Hematopoietic multipotent progenitor cell treated with erythropoietin and hydrocortisone succinate and interleukin-3 and kit ligand, for 6 days (in vitro differentiated cells): ENCODE measurements at regions not wholly inside any gene's neighbourhood (a gene's known extent, or its start where the extent isn't known, plus 50 kb on each side); places are given as distances from the start of the nearest gene placed in this dataset.

Experiments used
- DNase-seq: peaks from one replicate; pipeline ENCODE4 v3.0.0-alpha.2; 2015

DNA sequence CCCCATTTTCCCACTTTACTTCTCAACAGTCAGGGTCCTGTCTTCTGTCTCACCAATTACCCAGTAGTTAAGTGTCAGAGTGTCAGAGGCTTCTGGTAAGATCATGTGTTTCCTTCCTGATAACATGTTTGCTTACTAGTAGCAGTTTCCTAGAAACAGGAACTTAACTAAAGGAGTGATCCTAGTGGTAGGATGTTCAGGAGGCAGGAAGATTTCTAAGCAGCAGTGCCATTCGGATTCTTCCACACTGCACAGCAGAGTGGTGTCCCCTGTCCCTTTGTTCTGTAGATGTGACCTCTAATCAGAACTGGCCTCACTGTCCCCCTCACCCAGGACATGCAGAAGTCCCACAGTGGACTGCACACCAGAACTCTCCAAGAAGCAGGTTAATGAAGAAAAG, 221.8 kb upstream of the OSR1 start:
- DNase-seq = no peak

DNA sequence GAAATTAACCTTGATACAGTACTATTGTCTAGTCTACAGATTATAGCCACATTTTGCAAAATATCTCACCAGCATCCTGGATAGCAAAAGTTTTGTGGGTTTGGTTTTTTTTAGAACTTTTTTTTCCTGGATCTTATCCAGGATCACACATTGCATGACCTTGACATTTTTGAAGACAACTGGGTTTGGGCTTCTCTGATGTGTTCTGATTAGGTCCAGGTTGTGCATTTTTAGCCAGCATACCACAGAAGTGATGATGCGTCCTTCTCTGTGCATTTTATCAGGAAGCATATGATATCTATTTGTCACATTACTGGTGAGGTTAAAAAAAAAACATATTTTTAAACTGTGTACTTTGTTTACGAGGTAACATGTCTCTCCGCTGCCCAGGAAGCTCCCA, 221.0 kb upstream of the OSR1 start:
- no peak for DNase-seq

DNA sequence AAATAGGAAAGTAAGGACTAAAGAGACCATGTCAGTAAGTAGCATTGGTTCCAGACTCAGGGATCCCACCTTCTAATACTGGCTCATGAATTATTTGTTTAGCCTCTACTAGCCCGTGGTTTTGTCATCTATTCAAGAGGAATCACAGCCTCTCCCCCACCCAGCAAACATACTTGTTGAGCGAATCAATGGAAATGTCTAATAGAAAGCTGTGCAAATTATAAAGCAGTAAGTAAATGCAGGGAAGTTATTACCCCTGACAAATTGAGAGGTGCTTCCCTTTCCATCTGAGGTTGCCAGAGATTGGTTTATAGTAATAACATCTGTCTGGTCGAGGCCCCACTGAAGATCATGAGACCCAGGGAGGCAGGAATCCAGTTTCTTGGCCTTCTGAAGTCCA, 219.3 kb upstream of the OSR1 start:
- DNase-seq = no peak

DNA sequence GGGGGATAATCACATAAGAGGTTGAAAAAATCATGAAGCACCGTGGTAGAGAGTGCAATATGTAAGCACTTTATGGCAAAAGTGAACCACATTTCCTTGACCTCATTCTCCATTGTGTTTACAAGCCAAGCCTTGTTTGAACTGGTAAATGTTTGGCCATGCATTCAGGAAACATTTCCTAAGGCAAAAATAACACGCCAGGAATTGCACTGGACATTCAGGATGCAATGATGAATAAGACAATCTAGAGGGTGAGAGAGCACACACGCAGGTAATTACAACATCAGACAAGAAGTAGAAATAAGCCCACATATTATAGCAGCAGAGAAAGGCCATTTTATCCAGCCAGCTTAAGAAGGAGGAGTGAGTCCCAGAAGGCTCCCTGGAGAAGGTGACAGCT, 218.0 kb upstream of the OSR1 start:
- DNase-seq = no peak

DNA sequence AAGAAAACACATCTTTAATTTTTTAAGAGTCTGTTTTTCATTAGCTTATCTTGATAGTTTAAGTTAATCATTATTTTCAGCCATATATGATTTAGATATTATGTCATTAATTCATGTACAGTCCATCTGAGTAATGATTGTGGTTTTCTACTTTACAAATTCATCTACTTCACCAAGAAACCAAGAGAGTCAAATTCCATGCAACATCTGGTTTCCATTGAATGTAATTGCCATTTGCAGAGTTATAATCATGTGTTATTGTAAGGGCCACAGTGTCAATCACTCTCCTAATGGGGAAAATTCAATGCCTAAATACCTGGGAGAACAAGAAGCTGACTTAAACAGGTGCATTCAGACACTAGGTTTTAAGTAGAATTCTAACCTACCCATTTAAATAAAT, 217.2 kb upstream of the OSR1 start:
- DNase-seq = no peak

DNA sequence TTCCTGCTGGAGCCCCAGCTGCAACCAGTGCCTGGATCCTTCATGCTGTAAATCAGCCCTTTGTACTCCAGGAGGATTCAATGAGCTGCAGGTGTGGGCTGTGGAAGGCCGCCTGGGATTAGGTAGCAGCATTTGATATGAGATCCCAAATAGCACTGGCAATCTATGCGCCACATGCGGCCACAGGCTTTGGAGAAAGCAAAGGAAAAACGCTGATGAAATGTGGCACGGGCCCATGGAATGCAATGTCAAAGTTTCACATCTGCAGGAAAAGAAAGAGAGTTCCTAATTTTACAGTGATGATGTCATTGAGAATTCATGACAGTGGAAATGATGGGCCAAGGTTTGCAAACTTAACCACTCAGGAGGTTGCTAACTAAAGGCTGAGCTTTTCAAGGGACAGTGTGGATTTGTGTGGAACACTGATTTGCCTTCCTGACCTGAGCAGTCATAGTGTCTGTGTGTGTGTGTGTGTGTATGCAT, 216.4 kb upstream of the OSR1 start:
- no peak for DNase-seq

DNA sequence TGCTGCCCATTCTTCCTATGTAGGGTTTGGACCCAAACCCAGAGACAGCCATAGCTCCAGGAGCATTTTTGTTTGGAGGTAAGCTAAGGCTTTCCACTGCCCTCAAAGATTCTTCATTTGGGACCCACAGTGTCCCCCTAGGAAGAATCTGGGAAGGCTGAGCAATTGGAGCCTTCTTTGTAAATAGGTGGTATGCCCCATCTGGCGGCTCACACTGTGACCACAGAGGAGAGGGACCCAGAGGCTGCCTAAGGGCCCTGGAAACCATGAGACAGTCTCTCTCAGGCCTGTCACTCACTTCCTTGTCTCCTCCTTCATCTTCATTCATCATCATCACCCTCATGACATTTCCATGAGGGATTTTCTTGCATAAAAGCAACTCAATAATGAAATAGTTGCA, 215.4 kb upstream of the OSR1 start:
- no peak for DNase-seq

DNA sequence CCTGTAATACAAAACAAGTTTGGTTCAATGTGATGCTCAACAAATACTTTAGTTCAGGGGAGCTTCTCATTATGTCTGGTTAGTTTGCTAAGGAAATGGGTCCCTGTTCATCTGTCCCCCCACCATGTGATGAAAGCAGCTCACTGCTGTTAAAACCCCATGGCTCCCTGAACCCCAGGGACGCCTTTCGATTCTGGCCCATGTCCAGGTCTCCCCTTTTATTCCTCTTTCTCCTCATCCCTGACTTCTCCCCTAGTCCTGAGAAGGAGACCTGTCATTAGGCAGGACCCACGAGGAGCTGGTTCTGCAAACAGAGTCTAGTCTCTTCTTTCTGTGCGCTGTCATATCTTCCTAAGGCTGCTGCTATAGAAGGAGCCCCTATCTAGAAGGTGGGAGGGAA, 213.3 kb upstream of the OSR1 start:
- no peak for DNase-seq

DNA sequence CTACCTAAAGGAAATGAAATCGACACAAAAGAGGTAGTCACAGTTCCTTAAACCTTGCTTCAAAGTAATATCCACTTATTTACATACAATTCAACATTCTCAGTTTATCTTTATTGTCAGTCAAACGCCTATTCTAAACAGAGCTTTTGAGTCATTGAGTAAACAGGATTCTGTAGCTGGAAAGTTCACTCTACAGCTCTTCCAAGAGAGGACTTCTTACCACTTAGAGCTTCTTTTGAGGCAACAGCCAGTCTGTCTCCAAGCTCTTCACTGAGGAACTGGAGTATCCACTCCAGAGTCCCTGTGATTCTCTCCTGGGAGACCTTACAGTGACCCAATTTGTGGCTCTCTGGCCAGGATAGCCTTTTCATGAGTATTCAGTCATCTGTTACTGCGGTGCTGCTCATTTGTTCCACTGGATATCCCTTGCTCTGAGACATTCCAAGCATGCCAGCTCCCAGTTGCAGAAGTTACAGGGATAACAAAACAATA, 210.9 kb upstream of the OSR1 start:
- DNase-seq = no peak

DNA sequence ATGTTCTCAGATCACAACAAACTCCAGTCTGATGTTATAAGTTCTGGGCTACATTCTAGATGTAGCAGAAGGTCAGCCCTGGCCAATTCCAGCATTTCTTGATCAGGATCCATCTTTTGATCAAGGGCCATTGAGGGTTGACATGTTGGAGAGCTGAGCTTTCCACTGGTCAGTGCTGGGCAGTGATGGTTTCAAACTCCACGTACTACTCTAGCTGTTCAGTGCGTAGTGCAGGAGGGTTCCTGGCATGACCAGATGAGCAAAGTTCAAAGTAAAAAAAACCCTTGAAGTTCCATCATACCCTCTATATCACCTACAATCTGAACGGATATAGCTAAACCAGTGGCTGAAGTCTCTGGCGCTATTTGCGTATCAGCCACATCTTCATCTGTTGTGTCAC, 210.4 kb upstream of the OSR1 start:
- no peak for DNase-seq

DNA sequence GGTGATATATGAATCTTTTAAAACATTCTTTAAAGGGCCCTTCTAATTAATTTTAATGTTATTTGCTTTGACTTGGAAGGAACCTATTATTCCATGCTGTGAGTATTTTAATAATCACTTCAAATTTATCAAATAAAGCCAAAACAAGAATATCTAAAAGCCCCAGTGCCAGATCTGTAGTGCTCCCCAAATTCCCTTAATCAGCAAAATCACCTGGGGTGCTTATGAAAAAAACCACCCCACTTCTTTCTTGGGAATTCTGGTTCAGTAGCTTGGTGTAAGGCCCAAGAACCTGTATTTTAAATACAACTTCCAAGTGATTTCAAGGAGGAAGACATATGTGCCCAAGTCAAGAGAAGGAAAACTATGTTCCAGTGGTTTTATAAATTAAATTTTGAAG, 202.4 kb upstream of the OSR1 start:
- no peak for DNase-seq

DNA sequence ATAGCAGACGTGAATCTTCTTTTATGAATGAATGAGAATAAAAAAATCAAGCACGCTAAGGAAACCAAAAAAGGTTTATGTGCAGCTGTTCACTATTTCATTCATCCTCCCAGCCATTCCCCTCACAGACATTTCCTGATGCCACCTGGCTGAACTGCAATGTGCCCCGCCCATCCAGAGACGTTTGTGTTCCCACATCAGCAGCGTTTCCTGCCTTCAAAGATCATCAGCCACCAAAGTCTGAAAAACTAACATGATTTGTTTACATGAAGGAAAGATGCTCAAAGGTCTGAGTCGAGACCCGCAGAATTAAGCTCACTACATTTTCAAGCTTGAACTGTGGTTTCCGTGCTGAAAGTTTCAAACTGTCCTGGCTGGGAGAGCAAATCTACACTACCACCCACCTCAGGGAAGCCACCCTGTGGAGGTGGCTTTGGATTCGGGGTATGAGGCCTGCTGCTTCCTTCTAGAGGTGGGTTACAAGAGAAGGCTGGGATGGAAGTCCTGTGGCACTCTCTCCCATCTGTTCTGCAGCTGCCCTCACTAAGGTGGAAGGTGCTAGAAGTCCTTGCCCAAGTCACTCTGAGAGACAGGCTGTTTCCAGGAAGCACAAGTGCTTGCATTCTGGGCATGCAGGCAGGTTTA, 201.3 kb upstream of the OSR1 start:
- no peak for DNase-seq

DNA sequence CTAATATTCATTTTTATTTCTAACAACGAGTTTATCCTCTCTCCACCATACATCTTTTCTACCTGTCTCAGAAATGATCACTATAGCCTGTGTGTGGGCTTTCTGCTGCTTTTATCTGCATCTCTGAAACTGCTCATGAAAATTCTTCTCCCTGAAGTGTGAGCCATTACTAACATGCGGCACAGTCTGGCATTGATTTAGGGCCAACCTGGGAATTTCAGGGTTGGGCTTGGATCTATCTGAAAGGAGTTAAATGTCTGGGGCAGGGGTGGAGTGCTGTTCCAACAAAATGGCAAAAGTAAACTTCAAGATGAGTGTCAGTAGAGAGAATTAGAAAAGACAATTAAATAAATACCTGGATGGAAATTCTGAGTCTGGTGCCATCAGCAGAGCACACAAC, 198.2 kb upstream of the OSR1 start:
- no peak for DNase-seq

DNA sequence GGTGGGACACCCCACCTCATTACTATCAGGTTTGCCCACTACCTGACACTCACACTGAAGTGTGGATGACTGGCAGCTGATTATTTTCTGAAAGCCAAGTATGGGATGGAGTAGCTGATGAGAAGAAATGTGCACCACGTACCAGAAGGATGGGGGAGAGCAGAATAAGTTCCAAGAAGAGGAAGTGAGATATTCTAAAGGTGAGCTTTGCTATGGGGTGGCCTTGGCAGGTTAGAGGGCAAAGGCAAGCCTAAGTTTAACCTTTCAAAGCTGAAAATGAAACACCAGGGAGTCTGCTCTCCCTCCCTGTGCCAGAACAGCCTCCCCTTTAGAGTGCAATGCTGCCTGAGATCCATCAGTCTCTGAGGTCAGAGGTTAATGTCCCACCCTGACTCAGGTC, 196.1 kb upstream of the OSR1 start:
- DNase-seq = no peak

DNA sequence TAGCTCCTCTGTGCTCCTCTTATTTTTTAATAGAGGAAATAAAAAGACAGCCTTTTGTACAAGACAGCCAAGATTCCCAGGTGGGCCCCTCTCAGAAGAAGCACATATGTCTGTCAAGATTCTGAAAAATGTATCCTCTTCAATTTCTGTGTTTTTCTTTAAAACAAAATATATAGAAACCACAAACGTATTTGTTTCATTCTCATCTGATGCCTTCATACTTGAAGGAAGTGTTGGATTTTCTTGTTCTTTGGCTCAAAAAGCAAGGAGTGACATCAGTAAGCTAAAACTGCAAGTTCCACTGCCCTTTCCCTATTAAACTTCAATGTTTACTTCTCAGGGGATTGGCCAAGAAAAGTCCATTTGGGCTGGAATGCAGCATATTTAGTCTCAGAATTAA, 193.8 kb upstream of the OSR1 start:
- no peak for DNase-seq

DNA sequence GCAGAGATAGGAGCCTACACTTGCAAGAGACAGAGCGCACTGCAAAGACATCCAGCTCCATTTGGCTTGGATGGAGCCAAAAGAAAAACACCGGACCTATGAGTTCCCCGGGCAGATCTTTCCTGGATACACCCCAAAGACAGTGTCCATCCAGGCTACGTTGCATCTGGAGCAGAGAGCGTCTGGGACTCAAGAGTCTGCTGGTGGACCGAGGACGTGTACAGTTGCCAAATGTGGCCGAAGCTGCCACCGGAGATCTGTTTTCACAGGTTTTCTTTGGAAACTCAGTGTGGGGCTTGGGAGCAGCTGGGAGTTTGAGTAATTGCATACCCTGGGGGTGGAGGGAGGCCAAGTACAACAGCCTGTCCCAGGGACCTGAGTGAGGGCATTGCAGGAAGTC, 192.3 kb upstream of the OSR1 start:
- DNase-seq = no peak

DNA sequence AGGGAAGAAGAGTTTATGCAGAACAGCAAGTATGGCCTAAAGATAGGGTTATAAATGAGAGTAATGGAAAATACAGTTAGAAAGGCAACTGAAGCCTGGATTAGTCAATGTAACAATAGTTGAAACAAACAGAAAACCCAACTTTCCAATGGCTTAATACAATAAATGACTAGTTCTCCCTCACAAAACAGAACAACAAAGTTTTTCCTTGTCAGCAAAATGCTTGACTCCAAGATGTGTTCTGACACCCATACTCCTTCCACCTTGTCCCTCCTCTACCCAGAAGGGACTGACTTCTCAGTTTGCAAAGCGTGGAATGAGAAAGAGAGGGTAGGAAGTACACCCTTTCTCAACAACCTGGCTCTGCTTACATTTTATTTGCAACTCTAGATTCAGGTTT, 191.4 kb upstream of the OSR1 start:
- DNase-seq = no peak

DNA sequence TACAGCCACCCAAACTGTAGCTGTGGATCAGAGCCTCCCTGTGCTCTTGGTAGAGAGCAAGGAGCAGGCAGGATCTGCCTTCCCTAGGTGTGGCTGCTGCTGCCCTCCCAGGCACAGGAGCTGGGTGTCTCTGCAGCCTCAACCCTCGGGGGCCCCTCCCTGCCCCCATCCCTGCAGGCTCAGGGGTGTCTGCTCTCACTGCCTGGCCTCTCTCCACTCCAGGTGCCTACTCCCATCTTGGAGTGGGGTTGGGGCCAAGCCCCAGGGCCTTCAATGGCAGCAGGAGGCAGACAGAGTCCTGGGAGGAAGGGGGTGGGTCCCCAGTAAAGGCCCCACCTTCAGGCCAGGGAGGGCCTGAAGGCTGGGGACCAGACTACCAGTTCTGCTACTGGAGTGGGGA, 189.7 kb upstream of the OSR1 start:
- DNase-seq = no peak

DNA sequence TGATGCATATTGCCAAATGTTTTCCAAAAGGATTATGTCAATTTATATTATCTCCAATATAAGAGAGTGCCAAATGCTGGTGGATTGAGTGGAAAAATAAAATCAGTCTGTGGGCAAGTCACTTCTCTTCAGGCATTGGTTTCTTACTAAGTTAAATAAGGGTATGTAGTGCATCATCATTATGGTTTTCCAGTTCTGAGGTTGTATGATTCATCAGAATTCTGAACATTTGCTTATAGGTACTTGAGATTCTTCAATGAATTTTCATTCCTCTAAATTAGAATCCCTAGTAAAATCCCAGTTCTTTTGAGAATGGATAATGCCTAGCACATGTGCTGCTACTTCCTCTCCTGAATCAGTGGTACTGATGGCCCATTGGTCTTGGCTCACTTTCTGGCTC, 188.9 kb upstream of the OSR1 start:
- no peak for DNase-seq

DNA sequence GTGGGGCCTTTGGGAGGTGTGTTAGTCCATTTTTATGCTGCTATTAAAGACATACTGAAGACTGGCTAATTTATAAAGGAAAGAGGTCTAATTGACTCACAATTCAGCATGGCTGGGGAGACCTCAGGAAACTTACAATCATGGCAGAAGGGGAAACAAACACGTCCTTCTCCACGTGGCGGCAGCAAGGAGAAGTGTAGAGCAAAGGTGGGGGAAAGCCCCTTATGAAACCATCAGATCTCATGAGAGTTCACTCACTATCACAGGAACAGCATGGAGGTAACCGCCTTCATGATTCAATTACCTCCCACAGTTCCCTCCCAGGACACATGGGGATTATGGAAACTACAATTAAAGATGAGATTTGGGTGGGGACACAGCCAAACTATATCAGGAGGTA, 187.1 kb upstream of the OSR1 start:
- no peak for DNase-seq

DNA sequence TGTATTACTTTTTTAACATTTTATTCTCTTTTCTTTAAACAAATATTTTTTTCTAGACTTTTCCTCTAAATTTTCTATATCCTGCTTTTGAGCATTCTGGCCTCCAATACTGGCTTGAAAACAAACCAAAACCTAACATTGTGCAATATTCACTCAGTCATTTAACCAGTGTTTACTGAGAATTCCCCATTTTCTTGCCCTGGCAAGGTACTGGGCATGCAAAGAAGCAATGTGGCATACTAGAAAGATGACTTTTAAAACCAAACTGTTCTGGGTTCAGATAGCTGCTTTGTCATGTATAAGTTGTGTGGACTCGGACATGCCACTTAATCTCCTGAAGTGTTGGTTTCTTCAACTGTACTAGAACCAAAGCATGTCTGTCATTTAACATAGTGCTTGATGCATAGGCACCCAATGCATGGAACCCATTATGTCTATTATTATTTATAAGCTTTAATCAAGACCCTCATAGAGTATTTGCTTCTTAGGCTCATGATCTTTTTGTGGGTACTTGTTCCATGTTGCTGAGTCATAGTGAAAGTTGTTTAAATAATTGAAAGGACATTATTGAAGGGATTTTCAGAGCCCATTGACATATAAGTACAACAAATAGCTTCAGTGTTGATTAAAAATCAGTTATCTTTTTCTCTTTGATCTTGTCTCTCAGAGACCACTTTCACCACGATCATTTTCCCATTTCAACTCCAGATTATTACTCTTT, 185.4 kb upstream of the OSR1 start:
- DNase-seq = no peak

DNA sequence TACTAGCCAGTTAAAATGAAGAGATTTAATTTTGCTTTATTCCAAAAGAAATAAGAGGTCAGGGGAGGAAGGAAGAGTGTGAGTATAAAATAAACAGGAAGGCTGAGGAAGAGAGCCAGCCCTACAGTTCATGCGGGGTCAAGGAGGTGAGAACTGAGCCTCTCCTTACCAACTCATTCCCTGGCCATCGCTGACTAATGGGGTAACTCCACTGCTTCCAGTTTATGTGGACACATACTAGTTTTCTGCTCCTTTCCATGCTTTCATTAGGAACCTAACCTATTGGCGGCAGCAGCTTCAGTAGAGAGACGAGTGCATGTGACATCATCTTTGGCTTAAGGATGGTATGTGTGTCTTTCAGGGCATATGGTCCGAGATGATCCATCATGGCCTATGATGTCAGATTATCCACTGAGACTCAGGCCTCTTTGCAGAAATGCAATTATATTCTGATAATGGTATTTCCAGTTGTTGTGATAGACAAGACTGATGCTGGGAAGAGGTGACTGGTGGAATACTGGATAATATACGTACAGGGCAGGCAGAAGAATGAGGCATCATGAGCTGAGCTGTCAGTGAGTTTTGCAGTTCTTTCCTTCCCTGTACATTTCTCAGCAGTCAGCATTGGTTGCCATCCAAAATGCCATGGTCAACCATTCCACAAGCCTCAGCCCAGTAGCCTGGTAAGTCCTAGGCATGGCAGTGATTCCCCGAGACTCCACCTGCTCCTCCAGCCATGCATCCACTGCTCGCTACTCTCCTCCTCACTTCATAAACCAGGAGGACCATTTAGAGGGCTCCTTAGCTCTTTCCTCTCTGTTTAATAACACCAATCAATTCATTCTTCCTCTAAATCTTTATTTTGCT, 184.6 kb upstream of the OSR1 start:
- no peak for DNase-seq

DNA sequence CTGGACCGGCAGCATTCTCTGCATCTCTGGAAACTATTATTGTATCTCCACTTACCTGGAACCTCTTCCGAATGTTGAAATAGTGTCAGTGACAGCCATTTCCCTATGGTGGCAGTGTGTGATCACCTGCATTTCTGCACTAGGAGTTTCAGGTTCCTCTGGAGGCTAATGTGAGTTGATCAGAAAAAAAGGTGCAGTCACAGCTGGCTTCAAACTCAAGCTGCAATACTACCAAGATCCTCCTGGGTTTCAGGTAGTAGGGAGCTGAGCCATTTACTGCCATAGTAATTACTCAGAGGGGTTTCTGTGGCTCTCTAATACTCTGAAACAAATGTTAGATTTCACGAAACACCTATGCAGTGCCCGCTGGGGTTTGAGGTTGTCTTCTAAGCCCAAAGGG, 183.5 kb upstream of the OSR1 start:
- DNase-seq = no peak
